ENCODE measurements at regions not wholly inside any gene's neighbourhood (a gene's known extent, or its start where the extent isn't known, plus 50 kb on each side); places are given as distances from the start of the nearest gene placed in this dataset.

DNA sequence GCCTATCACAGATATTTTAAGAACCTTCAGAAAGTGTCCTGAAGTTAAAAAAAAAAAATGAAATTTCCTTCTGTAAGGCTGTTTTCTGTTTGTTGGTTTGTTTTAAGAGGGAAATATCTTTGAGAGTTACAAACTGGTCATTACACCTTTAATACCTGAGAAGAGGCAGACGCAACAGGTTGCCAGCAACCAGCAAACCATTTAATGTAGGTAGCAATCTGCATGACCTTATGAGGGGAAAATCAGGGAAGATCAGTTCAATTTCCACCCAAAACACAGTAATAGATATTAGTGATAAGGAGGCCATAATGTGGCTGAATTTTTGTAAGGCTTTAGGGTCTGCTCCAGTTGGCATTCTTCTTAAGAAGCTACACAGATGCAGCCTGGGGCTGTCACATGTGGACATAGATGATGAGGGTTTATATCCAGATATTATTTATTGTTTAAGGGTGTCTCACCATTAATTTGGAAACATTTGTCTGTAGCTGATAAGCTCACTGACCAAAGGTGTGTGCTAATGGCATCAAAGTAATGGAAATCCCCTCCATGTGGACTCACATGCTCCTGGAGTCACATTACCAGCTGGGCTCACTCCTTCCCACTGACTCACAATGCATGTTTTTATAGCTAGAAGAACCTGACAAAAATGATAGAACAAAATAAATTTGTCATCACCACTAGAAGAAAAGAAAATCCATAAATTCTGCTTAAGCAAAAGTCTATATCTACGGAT, 83.5 kb upstream of the DTNA start:
- Mint-ChIP-seq H3K4me3 (no peak overlapping the region), H3K36me3 (ENCODE audit: low read depth) (no peaks in the 10 kb centered on the region), H3K9me3 (no peaks in the 10 kb centered on the region), H3K27ac (no peak overlapping the region), H3K4me1 (ENCODE audit: low read depth) (no peaks in the 10 kb centered on the region), H3K27me3 (ENCODE audit: low read depth) (no peaks in the 10 kb centered on the region)

DNA sequence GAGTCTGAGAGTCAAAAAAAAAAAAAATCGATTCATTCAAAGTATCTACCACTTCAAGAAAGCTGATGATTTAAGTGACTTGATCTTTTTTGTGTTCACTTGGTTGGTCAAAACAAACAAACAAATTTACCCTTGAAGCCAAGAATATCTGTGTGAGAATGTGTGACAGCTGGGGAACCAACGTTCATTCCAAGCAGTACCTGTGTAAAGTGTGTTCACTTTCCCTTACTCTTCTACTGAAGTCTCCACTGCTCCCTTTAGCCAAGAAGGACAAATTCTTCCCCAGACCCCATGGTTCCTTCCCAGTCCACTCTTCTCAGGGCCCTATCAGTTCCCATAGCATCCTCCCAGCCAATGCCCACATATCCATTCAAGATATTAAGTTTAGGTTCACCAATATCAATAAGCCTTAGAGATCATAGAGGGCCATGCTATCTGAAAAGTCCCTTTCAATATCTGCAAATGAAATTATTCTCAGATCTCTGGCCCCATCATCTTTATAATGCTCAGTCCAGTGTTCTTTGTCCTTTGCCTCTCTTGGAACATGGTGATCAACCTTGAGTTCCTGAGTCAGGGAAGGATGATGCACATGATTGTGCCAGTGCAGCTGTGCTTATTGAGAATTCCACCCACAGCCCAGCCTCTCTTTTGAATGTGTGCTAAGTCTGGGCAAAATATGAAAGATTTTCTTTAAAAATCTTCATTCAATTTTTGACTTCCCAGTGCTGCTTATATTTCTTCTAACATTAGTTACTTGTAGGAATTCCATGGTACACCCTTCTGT, 82.8 kb upstream of the DTNA start:
- H3K27ac Mint-ChIP-seq, result no peak overlapping the region
- H3K9me3 Mint-ChIP-seq, result no peaks in the 10 kb centered on the region
- H3K27me3 Mint-ChIP-seq (ENCODE audit: low read depth), result no peaks in the 10 kb centered on the region
- H3K4me1 Mint-ChIP-seq (ENCODE audit: low read depth), result no peaks in the 10 kb centered on the region
- no peaks in the 10 kb centered on the region for H3K36me3 Mint-ChIP-seq (ENCODE audit: low read depth)
- no peak overlapping the region for H3K4me3 Mint-ChIP-seq

DNA sequence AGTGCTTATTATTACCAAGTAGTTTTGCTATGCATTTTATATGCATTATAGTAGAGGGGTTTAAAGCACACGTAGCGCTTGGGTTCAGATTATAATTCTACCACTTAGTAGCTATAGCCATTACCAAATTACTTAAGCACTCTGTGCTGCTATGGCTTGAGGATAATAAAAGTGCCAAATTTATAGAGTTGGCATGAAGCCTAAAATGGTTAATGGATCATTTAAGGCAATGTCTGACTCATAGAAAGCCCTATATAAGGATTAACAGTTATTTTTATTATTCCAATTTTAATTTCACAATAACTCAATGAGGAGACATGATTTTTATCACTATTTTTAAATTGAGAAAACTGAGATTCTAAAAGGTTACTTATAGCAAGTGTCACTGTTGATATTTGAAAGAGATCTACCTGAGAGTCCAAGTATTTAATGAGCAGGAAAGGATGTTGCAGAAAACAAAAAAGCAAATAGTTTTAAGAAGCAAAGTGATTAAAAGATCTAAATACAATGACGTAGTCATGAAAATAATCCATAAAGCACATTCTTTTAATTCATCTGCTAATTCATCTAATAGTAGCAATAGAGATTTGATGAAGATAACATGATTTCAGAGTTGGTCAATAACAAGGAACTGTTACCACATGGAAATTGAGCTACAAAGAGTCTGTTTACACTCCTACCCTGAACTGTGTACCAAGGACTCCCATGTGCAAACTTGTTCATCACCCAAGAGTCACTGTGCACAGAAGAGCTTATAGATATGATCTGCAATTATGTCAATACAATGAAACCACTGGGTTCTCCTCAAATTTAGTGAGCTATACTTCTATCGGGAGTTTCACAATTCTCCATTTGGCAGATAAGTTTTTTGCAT, 78.8 kb upstream of the DTNA start:
- Mint-ChIP-seq H3K36me3 (ENCODE audit: low read depth) (no peaks in the 10 kb centered on the region), H3K9me3 (no peaks in the 10 kb centered on the region), H3K27me3 (ENCODE audit: low read depth) (no peaks in the 10 kb centered on the region), H3K4me1 (ENCODE audit: low read depth) (no peaks in the 10 kb centered on the region), H3K27ac (no peak overlapping the region), H3K4me3 (no peak overlapping the region)

DNA sequence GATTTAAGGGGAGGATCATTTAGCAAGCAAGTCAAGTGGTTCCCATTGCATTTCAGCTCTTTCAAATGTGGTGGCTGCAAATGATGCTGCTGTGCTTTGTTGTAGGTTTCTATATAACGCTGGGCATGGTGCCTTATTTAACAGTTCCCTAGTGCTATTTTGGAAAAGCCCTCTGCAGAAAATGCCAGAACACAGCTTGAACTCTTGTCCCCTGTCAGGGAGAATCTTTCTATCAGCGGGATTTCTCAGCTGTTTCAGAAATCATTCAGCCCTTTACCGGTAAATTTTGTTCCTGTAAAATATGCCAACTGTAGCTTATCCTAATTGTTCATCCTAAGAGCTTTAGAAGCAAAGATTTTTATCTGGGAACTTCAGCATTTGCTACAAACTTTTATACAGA, 77.8 kb upstream of the DTNA start:
- Mint-ChIP-seq H3K9me3 (no peaks in the 10 kb centered on the region), H3K36me3 (ENCODE audit: low read depth) (no peaks in the 10 kb centered on the region), H3K4me1 (ENCODE audit: low read depth) (no peaks in the 10 kb centered on the region), H3K4me3 (no peak overlapping the region), H3K27me3 (ENCODE audit: low read depth) (no peaks in the 10 kb centered on the region), H3K27ac (no peak overlapping the region)

DNA sequence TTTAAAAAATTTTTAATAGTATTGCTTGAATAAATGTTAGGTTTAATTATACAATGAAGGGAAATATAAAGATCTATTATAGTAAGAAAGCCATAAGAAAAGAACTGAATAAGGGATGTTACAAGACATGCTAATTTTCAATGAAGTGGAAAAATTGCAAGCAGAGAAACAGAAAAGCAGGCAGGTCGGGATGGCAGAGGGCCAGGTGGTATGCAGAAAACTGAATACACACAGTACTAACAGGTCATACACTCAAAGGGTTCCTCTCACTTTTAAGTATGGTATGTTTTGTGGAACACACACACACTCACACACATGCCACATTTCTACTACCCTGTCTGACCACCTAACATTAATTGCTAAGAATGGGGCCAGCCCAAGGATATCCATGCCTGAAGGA, 76.7 kb upstream of the DTNA start:
- H3K27me3 Mint-ChIP-seq (ENCODE audit: low read depth), result no peaks in the 10 kb centered on the region
- H3K4me1 Mint-ChIP-seq (ENCODE audit: low read depth), result no peaks in the 10 kb centered on the region
- H3K27ac Mint-ChIP-seq, result no peak overlapping the region
- H3K4me3 Mint-ChIP-seq, result no peak overlapping the region
- H3K36me3 Mint-ChIP-seq (ENCODE audit: low read depth), result no peaks in the 10 kb centered on the region
- no peaks in the 10 kb centered on the region for H3K9me3 Mint-ChIP-seq

DNA sequence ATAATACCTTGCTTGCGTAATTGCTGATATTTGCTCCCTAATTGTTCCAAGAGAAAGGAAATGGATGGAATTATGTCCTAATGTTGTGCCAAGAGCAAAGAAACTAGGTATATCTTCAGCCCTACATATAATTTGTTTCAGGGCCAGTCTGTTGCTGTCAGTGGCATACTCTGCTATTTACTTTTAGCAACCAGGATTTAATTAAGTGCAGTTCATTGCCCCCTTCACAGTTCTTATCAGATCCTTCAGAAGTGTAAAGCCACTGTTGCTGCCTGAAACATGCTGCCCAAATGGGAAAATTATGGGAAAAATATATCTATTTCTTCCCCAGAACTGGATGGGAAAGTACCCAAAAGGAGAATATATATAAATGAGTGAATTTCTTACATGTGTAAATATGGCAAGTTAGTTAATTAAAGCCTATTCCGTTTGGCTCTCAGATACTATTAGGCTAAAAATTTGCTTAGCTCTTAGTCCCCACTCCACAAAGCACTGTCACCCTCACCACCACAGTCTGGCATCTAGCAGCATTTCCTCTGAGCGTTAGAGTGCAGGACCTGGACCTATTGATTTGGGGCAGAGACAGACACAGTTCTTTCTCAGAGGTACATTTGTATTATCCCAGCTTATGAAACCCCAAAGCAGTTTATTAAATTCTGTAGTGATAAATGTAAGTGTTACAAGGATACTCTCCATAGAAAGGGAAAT, 72.8 kb upstream of the DTNA start:
- H3K36me3 Mint-ChIP-seq (ENCODE audit: low read depth), result no peaks in the 10 kb centered on the region
- H3K4me3 Mint-ChIP-seq, result no peak overlapping the region
- H3K27ac Mint-ChIP-seq, result no peak overlapping the region
- H3K4me1 Mint-ChIP-seq (ENCODE audit: low read depth), result no peaks in the 10 kb centered on the region
- H3K9me3 Mint-ChIP-seq, result no peaks in the 10 kb centered on the region
- no peaks in the 10 kb centered on the region for H3K27me3 Mint-ChIP-seq (ENCODE audit: low read depth)

DNA sequence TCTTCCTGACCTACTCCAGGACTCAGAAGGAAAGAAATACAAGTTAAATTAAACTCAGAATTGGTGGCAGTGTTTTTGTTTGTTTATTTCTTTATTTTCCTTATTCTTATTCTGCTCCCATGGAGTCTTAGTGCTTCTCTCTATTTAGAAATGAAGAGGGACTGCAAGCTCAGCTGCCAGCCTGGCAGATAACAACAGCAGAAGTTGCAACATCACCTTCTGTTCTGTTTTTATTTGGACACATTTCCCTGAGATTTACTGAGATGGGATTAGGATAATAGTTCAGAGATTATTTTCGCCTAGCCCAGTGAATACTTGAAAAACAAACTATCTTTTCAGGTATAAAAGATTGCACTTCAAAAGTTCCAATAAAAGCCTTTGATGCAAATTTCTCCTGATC, 70.4 kb upstream of the DTNA start:
- H3K4me3 Mint-ChIP-seq, result no peak overlapping the region
- H3K27me3 Mint-ChIP-seq (ENCODE audit: low read depth), result no peaks in the 10 kb centered on the region
- H3K9me3 Mint-ChIP-seq, result no peaks in the 10 kb centered on the region
- H3K4me1 Mint-ChIP-seq (ENCODE audit: low read depth), result no peaks in the 10 kb centered on the region
- H3K36me3 Mint-ChIP-seq (ENCODE audit: low read depth), result no peaks in the 10 kb centered on the region
- no peak overlapping the region for H3K27ac Mint-ChIP-seq

DNA sequence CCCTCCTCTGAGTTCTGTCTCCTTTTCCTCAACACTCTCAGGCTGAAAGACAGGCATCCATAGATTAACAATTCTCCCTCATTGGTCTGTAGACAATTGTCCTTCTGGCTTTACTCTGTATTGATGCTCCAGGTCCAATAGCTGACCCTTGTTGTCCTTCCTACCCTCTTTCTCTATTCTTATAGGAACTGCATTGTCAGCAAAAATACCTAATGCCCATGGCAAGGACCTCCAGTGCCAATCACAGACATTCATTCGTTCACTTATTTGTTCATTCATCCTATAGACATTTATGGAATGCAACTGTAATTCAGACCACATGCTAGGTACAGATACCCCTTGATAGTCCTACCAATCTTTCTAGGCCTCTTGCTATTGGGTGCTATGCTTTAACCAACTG, 69.8 kb upstream of the DTNA start:
- no peaks in the 10 kb centered on the region for H3K4me1 Mint-ChIP-seq (ENCODE audit: low read depth)
- H3K9me3 Mint-ChIP-seq, result no peaks in the 10 kb centered on the region
- H3K27me3 Mint-ChIP-seq (ENCODE audit: low read depth), result no peaks in the 10 kb centered on the region
- H3K36me3 Mint-ChIP-seq (ENCODE audit: low read depth), result no peaks in the 10 kb centered on the region
- H3K4me3 Mint-ChIP-seq, result no peak overlapping the region
- H3K27ac Mint-ChIP-seq, result no peak overlapping the region

DNA sequence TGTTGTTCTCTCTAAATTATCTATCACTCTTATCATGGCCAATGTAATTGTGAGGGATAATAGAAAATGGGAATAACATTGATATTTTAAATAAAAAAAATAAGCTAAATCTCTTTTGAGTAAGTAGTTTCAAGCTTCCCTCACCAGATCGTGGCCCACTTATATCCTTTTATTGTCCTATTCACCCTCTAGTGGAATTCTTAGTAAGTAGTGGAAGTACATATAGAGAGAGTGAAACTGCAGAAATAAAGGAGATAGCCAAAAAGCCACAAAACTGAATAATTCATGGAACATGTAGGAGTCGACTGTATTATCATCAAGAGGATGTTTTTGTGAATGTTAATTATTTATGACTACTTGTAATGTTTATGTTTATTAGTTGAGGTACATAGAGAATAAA, 66.1 kb upstream of the DTNA start:
- H3K27me3 Mint-ChIP-seq (ENCODE audit: low read depth), result peaks cover 3% of the 10 kb centered on the region
- H3K27ac Mint-ChIP-seq, result no peak overlapping the region
- no peaks in the 10 kb centered on the region for H3K9me3 Mint-ChIP-seq
- no peak overlapping the region for H3K4me3 Mint-ChIP-seq
- H3K36me3 Mint-ChIP-seq (ENCODE audit: low read depth), result no peaks in the 10 kb centered on the region
- H3K4me1 Mint-ChIP-seq (ENCODE audit: low read depth), result no peaks in the 10 kb centered on the region

DNA sequence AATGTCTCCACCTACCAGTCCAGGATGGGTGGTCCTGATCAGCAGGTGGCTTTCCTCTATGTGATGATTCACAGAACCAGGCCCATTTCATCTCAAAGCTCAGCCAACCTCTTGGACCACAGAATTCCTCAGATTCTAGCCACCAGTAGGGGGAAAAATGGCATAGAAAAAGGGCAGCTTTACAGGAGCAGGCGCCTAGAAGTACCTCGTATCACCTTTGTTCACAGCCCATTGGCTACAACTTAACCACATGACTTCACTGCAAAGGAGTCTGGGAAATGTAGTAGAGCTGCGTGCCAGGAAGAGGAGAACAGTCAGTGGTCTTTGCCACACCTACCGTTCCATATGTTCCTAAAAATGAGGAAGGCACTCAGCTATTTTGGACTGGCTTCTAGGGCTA, 62.8 kb upstream of the DTNA start:
- H3K4me3 Mint-ChIP-seq, result no peak overlapping the region

DNA sequence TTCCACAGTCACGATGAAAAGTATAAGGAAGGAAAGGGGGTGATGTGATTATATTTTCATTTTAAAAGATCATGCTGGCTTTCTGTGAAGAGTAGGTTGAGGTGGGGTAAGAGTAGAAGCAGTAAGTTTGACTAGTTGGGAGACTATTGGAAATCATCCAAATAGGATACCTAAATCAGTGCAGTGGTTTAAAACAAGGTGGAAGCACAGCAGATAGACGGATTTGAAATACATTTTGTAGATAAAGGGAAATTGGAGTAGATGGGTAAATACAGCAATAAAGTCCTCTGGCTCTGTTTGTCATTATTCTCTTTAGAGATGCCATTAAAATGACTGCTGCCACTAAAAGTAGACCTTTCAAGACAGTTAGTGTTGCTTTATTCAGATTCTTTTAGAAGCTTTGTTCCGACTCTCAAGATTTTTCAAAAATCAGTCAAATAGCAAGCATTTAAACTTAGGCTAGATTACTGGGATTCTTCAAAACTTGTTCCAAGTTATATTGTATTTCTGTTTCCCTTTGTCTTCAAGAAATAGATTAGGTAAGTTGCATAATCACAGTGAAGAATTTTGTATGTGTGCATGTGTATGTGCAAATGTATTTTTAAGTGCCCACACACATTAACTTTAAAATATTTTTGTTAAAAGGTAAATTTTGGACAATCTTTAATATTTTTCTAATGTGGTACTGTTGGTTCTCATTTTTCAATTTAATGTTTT, 61.7 kb upstream of the DTNA start:
- Mint-ChIP-seq H3K4me3 (no peak overlapping the region), H3K27ac (no peak overlapping the region), H3K36me3 (ENCODE audit: low read depth) (no peaks in the 10 kb centered on the region), H3K27me3 (ENCODE audit: low read depth) (peaks cover 3% of the 10 kb centered on the region), H3K9me3 (no peaks in the 10 kb centered on the region), H3K4me1 (ENCODE audit: low read depth) (no peaks in the 10 kb centered on the region)

More for the DNA sequence above, 62.8 kb upstream of the DTNA start:
- Mint-ChIP-seq H3K27ac (no peak overlapping the region), H3K9me3 (no peaks in the 10 kb centered on the region), H3K4me1 (ENCODE audit: low read depth) (no peaks in the 10 kb centered on the region), H3K27me3 (ENCODE audit: low read depth) (peaks cover 3% of the 10 kb centered on the region), H3K36me3 (ENCODE audit: low read depth) (no peaks in the 10 kb centered on the region)

DNA sequence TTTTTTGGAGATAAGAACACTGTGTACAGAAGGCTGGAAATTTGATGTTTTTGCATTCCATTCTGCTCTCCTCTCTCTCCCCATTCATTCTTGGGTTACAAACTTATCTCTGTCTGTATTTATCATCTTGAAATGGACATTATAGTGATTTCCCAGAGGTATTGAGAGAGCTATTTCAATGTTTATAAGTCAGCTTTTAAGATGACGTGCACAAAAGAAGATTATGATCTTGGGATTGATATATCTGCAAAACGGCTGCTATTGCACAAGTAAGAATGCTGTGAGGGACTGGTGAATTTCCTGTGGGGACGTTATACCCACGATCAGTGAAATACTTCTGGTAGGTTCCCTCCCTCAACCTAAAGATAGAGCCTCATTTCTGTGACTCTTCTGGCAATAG, 61.0 kb upstream of the DTNA start:
- Mint-ChIP-seq H3K4me1 (ENCODE audit: low read depth) (no peaks in the 10 kb centered on the region), H3K9me3 (no peaks in the 10 kb centered on the region), H3K27ac (no peak overlapping the region), H3K27me3 (ENCODE audit: low read depth) (peaks cover 3% of the 10 kb centered on the region), H3K36me3 (ENCODE audit: low read depth) (no peaks in the 10 kb centered on the region), H3K4me3 (no peak overlapping the region)

DNA sequence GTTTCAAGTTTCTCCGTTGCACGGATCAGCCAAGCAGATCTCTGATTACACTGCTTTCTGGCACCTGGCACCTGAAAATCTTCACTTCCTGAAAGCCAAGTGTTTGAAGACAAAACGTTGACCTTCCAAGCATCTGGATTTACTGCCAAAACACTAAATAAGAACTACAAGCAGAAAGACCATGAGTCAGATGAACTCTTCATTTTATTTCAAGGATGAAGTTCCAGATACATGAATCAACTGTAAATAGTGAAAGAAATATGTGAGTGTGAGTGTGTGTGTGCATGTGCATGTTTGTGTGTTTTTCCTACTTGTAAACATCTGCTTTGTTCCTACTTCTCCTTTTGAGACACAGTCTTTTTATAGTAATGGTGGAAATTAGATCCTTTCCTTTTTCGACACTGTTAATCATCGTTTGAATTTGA, 60.0 kb upstream of the DTNA start:
- H3K27ac Mint-ChIP-seq, result no peak overlapping the region
- H3K4me1 Mint-ChIP-seq (ENCODE audit: low read depth), result no peaks in the 10 kb centered on the region
- H3K9me3 Mint-ChIP-seq, result no peaks in the 10 kb centered on the region
- H3K4me3 Mint-ChIP-seq, result no peak overlapping the region
- no peaks in the 10 kb centered on the region for H3K36me3 Mint-ChIP-seq (ENCODE audit: low read depth)
- peaks cover 3% of the 10 kb centered on the region for H3K27me3 Mint-ChIP-seq (ENCODE audit: low read depth)

Data from T-helper 1 cell treated with Interleukin-12 subunit alpha and Interleukin-12 subunit beta and Interleukin-4 antibody, amounts not matched to agents 30 μg/mL and 1 μg/mL, for 36 hours (primary cell).